OCI-LY3 (cell line): ENCODE measurements at regions not wholly inside any gene's neighbourhood (a gene's known extent, or its start where the extent isn't known, plus 50 kb on each side); places are given as distances from the start of the nearest gene placed in this dataset.

ENCODE experiments used
- H2AFZ ChIP-seq: fragments of 200-600, 300-600 bp; shearing (Covaris generic); 2 replicates; pipeline ENCODE4 v1.6.0; 2014; ENCODE audit warnings: antibody characterized with exemption, low read depth, low read length
- H3K27ac ChIP-seq: fragments of 200-600, 300-600 bp; sonication (generic); 2 replicates; pipeline ENCODE4 v1.5.1; 2014; ENCODE audit warnings: mild to moderate bottlenecking, low read length, moderate library complexity, mixed read lengths
- H3K27me3 ChIP-seq: fragments of 200-600, 300-600 bp; sonication (generic); 2 replicates; pipeline ENCODE4 v1.6.1; 2014; ENCODE audit warnings: low read depth, low read length, mixed read lengths
- H3K36me3 ChIP-seq: fragments of 200-600, 300-600 bp; sonication (generic); replicated peaks from 2 replicates; pipeline ENCODE3; 2014; ENCODE audit warnings: low read depth, low read length, mixed read lengths
- H3K4me1 ChIP-seq: fragments of 300-600, 200-600 bp; sonication (generic); 2 replicates; pipeline ENCODE4 v1.6.1; 2014; ENCODE audit warnings: low read length, mixed read lengths
- H3K4me2 ChIP-seq: fragments of 200-600, 300-600 bp; sonication (generic); 2 replicates; pipeline ENCODE4 v1.6.1; 2014; ENCODE audit warnings: low read length, mixed read lengths
- H3K4me3 ChIP-seq: fragments of 300-600, 200-600 bp; sonication (generic); 2 replicates; pipeline ENCODE4 v1.5.1; 2014; ENCODE audit warnings: antibody characterized with exemption, mild to moderate bottlenecking, low read length, moderate library complexity
- H3K79me2 ChIP-seq: fragments of 300-600, 200-600 bp; shearing (Covaris generic); 2 replicates; pipeline ENCODE4 v1.6.1; 2014; ENCODE audit warnings: mild to moderate bottlenecking, low read length, mixed read lengths
- H3K9ac ChIP-seq: fragments of 300-600, 200-600 bp; shearing (Covaris generic); 2 replicates; pipeline ENCODE4 v1.6.0; 2014; ENCODE audit warnings: mild to moderate bottlenecking, low read length, moderate library complexity
- H3K9me3 ChIP-seq: fragments of 200-600, 300-600 bp; shearing (Covaris generic); 2 replicates; pipeline ENCODE4 v1.6.1; 2014; ENCODE audit warnings: low read length, mixed read lengths; ENCODE audit not compliant: insufficient read depth
- H4K20me1 ChIP-seq: fragments of 200-600, 300-600 bp; sonication (generic); 2 replicates; pipeline ENCODE4 v1.6.1; 2016; ENCODE audit warnings: low read length, mixed read lengths; ENCODE audit not compliant: insufficient read depth
- CTCF ChIP-seq: fragments of 200-600, 300-600 bp; sonication (generic); IDR thresholded peaks from 2 replicates; pipeline ENCODE4 v1.5.1; 2014; ENCODE audit warnings: antibody characterized with exemption, low read length, low read depth
- EZH2phosphoT487 ChIP-seq: fragments of 200-600 bp; shearing (Covaris generic); IDR thresholded peaks from 2 replicates; pipeline ENCODE4 v1.6.1; 2018; ENCODE audit warnings: antibody characterized with exemption, mixed run types, low read depth

- Histone ChIP-seq H3K36me3 (no peaks in the 10 kb centered on the region), H3K4me2 (no peak overlapping the region), H4K20me1 (no peaks in the 10 kb centered on the region), H3K9me3 (peaks cover 6% of the 10 kb centered on the region; the same call in 1 of the 2 replicates), H3K4me3 (no peak overlapping the region), H3K9ac (no peak overlapping the region), H3K4me1 (no peaks in the 10 kb centered on the region), H3K27ac (no peak overlapping the region), H2AFZ (no peak overlapping the region), H3K79me2 (no peaks in the 10 kb centered on the region), H3K27me3 (no peaks in the 10 kb centered on the region; the same call in 1 of the 2 replicates)
- TF ChIP-seq EZH2phosphoT487 (no peak), CTCF (no peak)
Observed at GRCh38 chr15:29542994-29543393, 273.4 kb upstream of the NSMCE3 start.

GRCh38 chr15:29541309-29541708 is 271.7 kb upstream of the NSMCE3 start:
- H3K27ac ChIP-seq, result no peak overlapping the region

DNA sequence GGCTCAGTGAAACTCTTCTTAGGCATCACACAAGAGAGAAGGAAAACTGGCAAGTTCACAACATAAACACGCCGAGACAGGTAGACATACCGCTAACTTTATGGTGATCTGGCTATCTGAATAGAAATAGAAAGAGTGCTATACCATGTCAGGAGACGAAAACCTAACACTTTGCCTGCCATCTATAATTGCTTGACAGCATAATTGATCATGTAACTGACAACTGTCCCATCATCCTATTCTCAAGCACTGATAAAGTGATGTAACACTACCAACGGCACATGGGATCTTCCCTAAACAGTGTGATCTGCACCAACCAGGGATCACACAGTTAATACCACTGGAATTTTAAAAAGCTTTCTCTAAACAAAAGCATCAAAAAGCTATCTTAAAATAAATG is 270.9 kb upstream of the NSMCE3 start:
- Histone ChIP-seq H3K27ac (no peak overlapping the region), H3K4me1 (no peaks in the 10 kb centered on the region), H3K4me2 (no peak overlapping the region), H3K4me3 (no peak overlapping the region), H3K9me3 (no peaks in the 10 kb centered on the region), H3K9ac (no peak overlapping the region), H3K27me3 (no peaks in the 10 kb centered on the region; the same call in 1 of the 2 replicates), H4K20me1 (no peaks in the 10 kb centered on the region), H3K79me2 (no peaks in the 10 kb centered on the region), H2AFZ (no peak overlapping the region), H3K36me3 (no peaks in the 10 kb centered on the region)
- TF ChIP-seq CTCF, result no peak
- no peak for TF ChIP-seq EZH2phosphoT487

More at GRCh38 chr15:29541309-29541708, 271.7 kb upstream of the NSMCE3 start:
- Histone ChIP-seq H3K36me3 (no peaks in the 10 kb centered on the region), H3K4me2 (no peak overlapping the region), H3K9me3 (peaks cover 6% of the 10 kb centered on the region; the same call in 1 of the 2 replicates), H3K79me2 (no peaks in the 10 kb centered on the region), H3K4me3 (no peak overlapping the region), H4K20me1 (no peaks in the 10 kb centered on the region), H3K9ac (no peak overlapping the region), H3K27me3 (no peaks in the 10 kb centered on the region; the same call in 1 of the 2 replicates), H3K4me1 (no peaks in the 10 kb centered on the region), H2AFZ (no peak overlapping the region)
- TF ChIP-seq CTCF, result no peak
- no peak for TF ChIP-seq EZH2phosphoT487

GRCh38 chr15:29539736-29540135 is 270.1 kb upstream of the NSMCE3 start:
- Histone ChIP-seq H3K9ac (no peak overlapping the region), H2AFZ (no peak overlapping the region), H3K79me2 (no peaks in the 10 kb centered on the region), H3K27ac (no peak overlapping the region), H3K4me3 (no peak overlapping the region), H4K20me1 (no peaks in the 10 kb centered on the region), H3K36me3 (no peaks in the 10 kb centered on the region), H3K9me3 (no peaks in the 10 kb centered on the region), H3K4me1 (no peaks in the 10 kb centered on the region), H3K27me3 (no peaks in the 10 kb centered on the region; the same call in 1 of the 2 replicates), H3K4me2 (no peak overlapping the region)
- TF ChIP-seq EZH2phosphoT487 (no peak), CTCF (no peak)
